DND-41 (cell line): ENCODE measurements at regions not wholly inside any gene's neighbourhood (a gene's known extent, or its start where the extent isn't known, plus 50 kb on each side); places are given as distances from the start of the nearest gene placed in this dataset.

Experiments
- ATAC-seq: fragments of 200-7000 bp; cut with Tn5 transposase; 3 replicates; pipeline ENCODE4 v1.9.1; 2021; ENCODE audit warnings: low read depth; ENCODE audit not compliant: insufficient read depth
- DNase-seq: peaks from one replicate; pipeline ENCODE4 v3.0.0-alpha.2; 2020
- H2AFZ ChIP-seq: 2 replicates; pipeline ENCODE4 v1.6.0; 2012; ENCODE audit warnings: low read depth, low read length
- H3K27ac ChIP-seq: 2 replicates; pipeline ENCODE4 v1.5.1; 2012; ENCODE audit warnings: low read length, inconsistent platforms
- H3K27me3 ChIP-seq: fragments of 200-600 bp; sonication (generic); 2 replicates; pipeline ENCODE4 v1.6.0; 2012; ENCODE audit warnings: low read length, mild to moderate bottlenecking, inconsistent platforms; ENCODE audit not compliant: insufficient read depth, poor library complexity
- H3K36me3 ChIP-seq: 2 replicates; pipeline ENCODE4 v1.5.1; 2012; ENCODE audit warnings: low read length, inconsistent platforms; ENCODE audit not compliant: insufficient read depth
- H3K4me1 ChIP-seq: 2 replicates; pipeline ENCODE4 v1.5.1; 2012; ENCODE audit warnings: mild to moderate bottlenecking, low read length; ENCODE audit not compliant: insufficient read depth
- H3K4me2 ChIP-seq: 2 replicates; pipeline ENCODE4 v1.6.0; 2012; ENCODE audit warnings: mild to moderate bottlenecking, moderate library complexity, low read length, inconsistent platforms; ENCODE audit not compliant: insufficient read depth
- H3K4me3 ChIP-seq, 2 experiments: fragments of 200-600 bp in 1 of 2; shearing (Covaris generic) in 1 of 2; 2 replicates each; pipeline ENCODE4 v1.5.1; 2012 to 2016; ENCODE audit warnings: inconsistent platforms in 2 of 2, low read length in 2 of 2, mild to moderate bottlenecking in 2 of 2, low read depth in 1 of 2, moderate library complexity in 1 of 2
- H3K79me2 ChIP-seq: 2 replicates; pipeline ENCODE4 v1.6.0; 2012; ENCODE audit warnings: low read length, inconsistent platforms; ENCODE audit not compliant: insufficient read depth
- H3K9ac ChIP-seq: 2 replicates; pipeline ENCODE4 v1.6.0; 2012; ENCODE audit warnings: low read depth, mild to moderate bottlenecking, inconsistent platforms, low read length, moderate library complexity
- H3K9me3 ChIP-seq: 2 replicates; pipeline ENCODE4 v1.5.1; 2012; ENCODE audit warnings: low read length, moderate library complexity, mild to moderate bottlenecking, inconsistent platforms; ENCODE audit not compliant: insufficient read depth, severe bottlenecking
- H4K20me1 ChIP-seq: 2 replicates; pipeline ENCODE4 v1.6.0; 2012; ENCODE audit warnings: low read length; ENCODE audit not compliant: insufficient read depth
- CTCF ChIP-seq: IDR thresholded peaks from 2 replicates; pipeline ENCODE4 v1.5.1; 2012; ENCODE audit warnings: borderline replicate concordance, low read length, moderate library complexity, mild to moderate bottlenecking; ENCODE audit not compliant: poor library complexity, severe bottlenecking; ENCODE audit errors: extremely low read depth
- EZH2 ChIP-seq: IDR thresholded peaks from 3 replicates; pipeline ENCODE4 v1.6.1; 2012; ENCODE audit warnings: borderline replicate concordance, low read depth, mild to moderate bottlenecking, moderate library complexity, low read length, inconsistent platforms; ENCODE audit not compliant: severe bottlenecking

DNA sequence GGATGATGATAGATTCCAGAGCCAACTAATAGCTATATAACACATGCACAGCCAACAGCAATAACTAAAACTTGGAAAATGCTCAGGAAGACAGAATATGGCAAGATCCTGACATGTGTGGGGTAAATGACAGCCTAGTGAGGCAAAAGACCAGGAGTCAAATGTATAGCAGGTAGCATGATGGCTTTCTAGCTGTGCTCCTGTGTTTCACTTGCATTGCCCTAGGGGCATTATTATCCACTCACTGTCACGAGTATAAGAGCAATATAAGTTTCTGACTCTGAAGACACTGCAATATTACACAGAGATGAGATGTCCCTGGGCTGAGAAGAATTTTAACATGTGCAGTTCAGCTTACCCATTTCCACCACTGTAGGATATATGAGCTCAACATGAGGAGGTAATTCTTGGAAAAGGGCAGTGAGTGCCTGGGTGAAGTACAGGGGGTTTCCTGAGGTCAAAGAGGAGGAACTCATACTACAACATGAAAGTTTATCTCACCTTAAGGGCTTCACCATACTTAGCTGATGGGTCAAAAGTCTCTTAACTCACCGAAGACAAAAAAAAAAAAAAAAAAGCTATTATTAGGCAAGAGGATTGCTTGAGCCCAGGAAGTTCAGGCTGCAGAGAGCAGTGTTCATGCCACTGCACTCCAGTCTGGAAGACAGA is 1385.6 kb upstream of the SLC39A10 start:
- DNase-seq: no peak
- Histone ChIP-seq H3K4me2 (no peak overlapping the region), H2AFZ (no peak overlapping the region), H3K9me3 (no peaks in the 10 kb centered on the region), H4K20me1 (no peaks in the 10 kb centered on the region), H3K4me3 (no peak overlapping the region), H3K27ac (no peak overlapping the region), H3K27me3 (no peaks in the 10 kb centered on the region), H3K36me3 (no peaks in the 10 kb centered on the region), H3K9ac (no peak overlapping the region), H3K79me2 (no peaks in the 10 kb centered on the region), H3K4me1 (no peaks in the 10 kb centered on the region)
- no peak for ATAC-seq
- TF ChIP-seq EZH2 (no peak), CTCF (no peak)

- Histone ChIP-seq H3K9ac (no peak overlapping the region), H3K4me1 (no peaks in the 10 kb centered on the region), H3K79me2 (no peaks in the 10 kb centered on the region), H4K20me1 (no peaks in the 10 kb centered on the region), H3K4me3 (no peak overlapping the region), H3K4me2 (no peak overlapping the region), H3K9me3 (no peaks in the 10 kb centered on the region), H3K27ac (no peak overlapping the region), H3K27me3 (no peaks in the 10 kb centered on the region), H3K36me3 (no peaks in the 10 kb centered on the region), H2AFZ (no peak overlapping the region)
- TF ChIP-seq EZH2 (no peak), CTCF (no peak)
- DNase-seq (no peak), ATAC-seq (no peak)
Observed at GRCh38 chr2:194270648-194271047, 1386.4 kb upstream of the SLC39A10 start.

GRCh38 chr2:194264586-194264985 is 1392.4 kb upstream of the SLC39A10 start:
- H3K4me3 ChIP-seq: no peak overlapping the region
- H3K27me3 ChIP-seq: no peaks in the 10 kb centered on the region
- no peak overlapping the region for H3K9ac ChIP-seq
- no peaks in the 10 kb centered on the region for H4K20me1 ChIP-seq
- H3K4me1 ChIP-seq: no peaks in the 10 kb centered on the region
- no peak for ATAC-seq
- no peak overlapping the region for H3K27ac ChIP-seq
- no peaks in the 10 kb centered on the region for H3K36me3 ChIP-seq
- H2AFZ ChIP-seq: no peak overlapping the region
- H3K9me3 ChIP-seq: no peaks in the 10 kb centered on the region
- no peak overlapping the region for H3K4me2 ChIP-seq
- no peak for DNase-seq
- TF ChIP-seq EZH2: no peak
- no peak for TF ChIP-seq CTCF
- no peaks in the 10 kb centered on the region for H3K79me2 ChIP-seq
